Body of pancreas (tissue), 4 donors: ENCODE measurements at regions not wholly inside any gene's neighbourhood (a gene's known extent, or its start where the extent isn't known, plus 50 kb on each side); places are given as distances from the start of the nearest gene placed in this dataset.

Experiments used
- POLR2A ChIP-seq, 3 donors: fragments of 450-650 bp; IDR thresholded peaks; one replicate each; pipeline ENCODE4 v1.6.1; 2016; ENCODE audit warnings: antibody characterized with exemption in 3 of 3, mild to moderate bottlenecking in 2 of 3
- TF ChIP-seq, protein P1 (sequence below), 7 experiments: fragments of 450-650 bp in 4 of 7; fragments of 200-600 bp in 3 of 7; sonication (generic) in 3 of 7; IDR thresholded peaks; one replicate each; pipeline ENCODE4 v1.5.1; 2016 to 2019; ENCODE audit warnings: antibody characterized with exemption in 7 of 7

DNA sequence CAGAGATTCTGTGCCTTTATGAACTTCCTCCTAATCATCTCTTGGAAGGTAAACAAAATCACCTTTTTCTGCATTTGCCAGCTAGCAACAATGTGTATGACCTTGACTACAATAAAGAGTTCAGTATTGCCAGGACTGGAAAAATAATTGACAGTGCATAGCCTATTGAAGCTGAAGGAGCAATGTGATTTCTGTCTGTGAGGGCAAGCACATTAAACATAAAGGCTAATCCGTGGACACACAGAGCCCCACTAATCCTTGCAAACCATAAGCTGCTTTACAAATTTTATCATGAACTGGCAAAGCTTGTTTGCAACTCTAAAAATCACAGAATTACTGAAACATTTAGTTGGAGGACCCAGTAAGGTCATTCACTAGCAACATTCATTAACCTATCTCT is 563.8 kb downstream of the PYDC2 start:
- TF ChIP-seq, protein P1, sequence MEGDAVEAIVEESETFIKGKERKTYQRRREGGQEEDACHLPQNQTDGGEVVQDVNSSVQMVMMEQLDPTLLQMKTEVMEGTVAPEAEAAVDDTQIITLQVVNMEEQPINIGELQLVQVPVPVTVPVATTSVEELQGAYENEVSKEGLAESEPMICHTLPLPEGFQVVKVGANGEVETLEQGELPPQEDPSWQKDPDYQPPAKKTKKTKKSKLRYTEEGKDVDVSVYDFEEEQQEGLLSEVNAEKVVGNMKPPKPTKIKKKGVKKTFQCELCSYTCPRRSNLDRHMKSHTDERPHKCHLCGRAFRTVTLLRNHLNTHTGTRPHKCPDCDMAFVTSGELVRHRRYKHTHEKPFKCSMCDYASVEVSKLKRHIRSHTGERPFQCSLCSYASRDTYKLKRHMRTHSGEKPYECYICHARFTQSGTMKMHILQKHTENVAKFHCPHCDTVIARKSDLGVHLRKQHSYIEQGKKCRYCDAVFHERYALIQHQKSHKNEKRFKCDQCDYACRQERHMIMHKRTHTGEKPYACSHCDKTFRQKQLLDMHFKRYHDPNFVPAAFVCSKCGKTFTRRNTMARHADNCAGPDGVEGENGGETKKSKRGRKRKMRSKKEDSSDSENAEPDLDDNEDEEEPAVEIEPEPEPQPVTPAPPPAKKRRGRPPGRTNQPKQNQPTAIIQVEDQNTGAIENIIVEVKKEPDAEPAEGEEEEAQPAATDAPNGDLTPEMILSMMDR (IDR thresholded peaks at IDR 0.05), result no peak
- no peak for TF ChIP-seq POLR2A (IDR thresholded peaks at IDR 0.05)
